Kidney epithelial cell (primary cell): ENCODE measurements at regions not wholly inside any gene's neighbourhood (a gene's known extent, or its start where the extent isn't known, plus 50 kb on each side); places are given as distances from the start of the nearest gene placed in this dataset.

Experiments
- DNase-seq: peaks from one replicate; pipeline ENCODE4 v3.0.0-alpha.2; 2010; ENCODE audit warnings: low read depth
- H3K27me3 ChIP-seq: 2 replicates; pipeline ENCODE4 v1.6.0; 2011; ENCODE audit warnings: low read length; ENCODE audit not compliant: control insufficient read depth, insufficient read depth
- H3K36me3 ChIP-seq: 2 replicates; pipeline ENCODE4 v1.5.1; 2011; ENCODE audit warnings: low read length; ENCODE audit not compliant: control insufficient read depth, insufficient read depth
- H3K4me3 ChIP-seq: 2 replicates; pipeline ENCODE4 v1.5.1; 2011; ENCODE audit warnings: low read depth, mild to moderate bottlenecking, control low read depth, low read length
- CTCF ChIP-seq: IDR thresholded peaks from 2 replicates; pipeline ENCODE4 v1.5.1; 2011; ENCODE audit warnings: mild to moderate bottlenecking, moderate library complexity, low read length, control low read depth, inconsistent platforms; ENCODE audit not compliant: insufficient read depth, poor library complexity, severe bottlenecking

- H3K4me3 ChIP-seq, result no peak overlapping the region
- no peaks in the 10 kb centered on the region for H3K36me3 ChIP-seq
- H3K27me3 ChIP-seq, result no peaks in the 10 kb centered on the region
- no peak for DNase-seq
- no peak for TF ChIP-seq CTCF
Observed at GRCh38 chr3:154662851-154663250, 232.9 kb upstream of the GPR149 start.

GRCh38 chr3:154660811-154661210, 230.8 kb upstream of the GPR149 start:
- H3K4me3 ChIP-seq, result no peak overlapping the region
- no peak for TF ChIP-seq CTCF
- no peaks in the 10 kb centered on the region for H3K27me3 ChIP-seq
- no peak for DNase-seq
- no peaks in the 10 kb centered on the region for H3K36me3 ChIP-seq

- H3K4me3 ChIP-seq, result no peak overlapping the region
- H3K27me3 ChIP-seq, result no peaks in the 10 kb centered on the region
- TF ChIP-seq CTCF, result no peak
- no peak for DNase-seq
- no peaks in the 10 kb centered on the region for H3K36me3 ChIP-seq
Observed at GRCh38 chr3:154658000-154658399, 228.0 kb upstream of the GPR149 start.

- TF ChIP-seq CTCF, result no peak
- Histone ChIP-seq H3K36me3 (no peaks in the 10 kb centered on the region), H3K27me3 (no peaks in the 10 kb centered on the region), H3K4me3 (no peak overlapping the region)
- DNase-seq, result no peak
Observed at GRCh38 chr3:154657218-154657617, 227.2 kb upstream of the GPR149 start.

GRCh38 chr3:154656486-154656885, 226.5 kb upstream of the GPR149 start:
- H3K4me3 ChIP-seq, result no peak overlapping the region
- no peaks in the 10 kb centered on the region for H3K27me3 ChIP-seq
- no peaks in the 10 kb centered on the region for H3K36me3 ChIP-seq
- TF ChIP-seq CTCF, result no peak
- no peak for DNase-seq

- no peaks in the 10 kb centered on the region for H3K27me3 ChIP-seq
- no peak for DNase-seq
- no peaks in the 10 kb centered on the region for H3K36me3 ChIP-seq
- TF ChIP-seq CTCF, result no peak
- H3K4me3 ChIP-seq, result no peak overlapping the region
Observed at GRCh38 chr3:154642145-154642544, 212.2 kb upstream of the GPR149 start.
